ENCODE measurements at regions not wholly inside any gene's neighbourhood (a gene's known extent, or its start where the extent isn't known, plus 50 kb on each side); places are given as distances from the start of the nearest gene placed in this dataset.

GRCh38 chr10:4196771-4197390 is 411.9 kb upstream of the KLF6 start:
- TF ChIP-seq POLR2AphosphoS5 (IDR thresholded peaks at IDR 0.05; ENCODE audit: low read depth, low read length) (no peak), SIN3A (IDR thresholded peaks at IDR 0.05; ENCODE audit: borderline replicate concordance, insufficient read depth, low read depth, low read length) (no peak)

All from Panc1 (cell line).